PC-3 (cell line): ENCODE measurements at regions not wholly inside any gene's neighbourhood (a gene's known extent, or its start where the extent isn't known, plus 50 kb on each side); places are given as distances from the start of the nearest gene placed in this dataset.
A peak's percentile ranks its signal among the peaks of the same experiment; 100 is the strongest.

Experiments
- EZH2 ChIP-seq: fragments of 300-600 bp; sonication (generic); IDR thresholded peaks from one replicate; pipeline ENCODE4 v1.6.1; 2017; ENCODE audit warnings: antibody characterized with exemption, mild to moderate bottlenecking, low read length; ENCODE audit not compliant: unreplicated experiment
- EZH2phosphoT487 ChIP-seq: fragments of 300-600 bp; sonication (generic); IDR thresholded peaks from 2 replicates; pipeline ENCODE4 v1.6.1; 2018; ENCODE audit warnings: mild to moderate bottlenecking, antibody characterized with exemption, low read length, borderline replicate concordance
- TF ChIP-seq, protein P1 (sequence below): fragments of 300-600 bp; sonication (generic); conservative IDR thresholded peaks from 2 replicates; pipeline ENCODE4 v1.5.1; 2017; ENCODE audit warnings: antibody characterized with exemption, low read depth, mild to moderate bottlenecking, low read length

DNA sequence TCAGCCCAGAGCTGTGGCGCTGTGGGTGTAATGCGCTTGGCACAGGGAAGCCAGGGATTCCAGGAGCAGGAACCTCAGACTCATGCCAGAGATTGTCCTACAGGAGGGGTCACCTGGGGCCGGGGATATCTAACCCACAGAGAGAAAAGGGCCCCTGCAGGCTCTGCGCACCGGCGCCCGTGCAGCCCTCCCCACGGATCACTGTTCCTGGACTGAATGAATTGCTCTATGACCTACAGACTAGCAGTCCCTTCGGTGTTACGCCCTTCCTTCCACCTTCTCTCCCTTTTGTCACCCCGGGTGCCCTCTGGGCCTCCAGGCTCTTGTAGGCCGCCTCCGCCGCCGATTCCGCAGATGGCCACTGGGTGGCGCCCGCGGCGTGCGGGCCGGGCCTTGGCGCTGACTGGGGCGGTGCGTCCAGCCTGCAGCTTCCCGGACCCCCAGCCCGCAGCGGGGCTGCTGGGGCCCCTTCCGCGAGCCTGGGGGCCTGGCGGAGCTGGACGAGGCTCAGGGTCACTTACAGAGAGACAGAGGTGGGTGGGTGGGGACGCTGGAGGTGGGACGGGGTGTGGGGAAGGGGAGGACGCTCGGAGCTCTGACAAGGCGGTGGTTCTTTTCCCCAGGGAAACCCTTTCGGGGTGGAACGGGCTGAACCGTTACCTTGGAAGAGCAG lies 101.3 kb downstream of the IER5 start:
- TF ChIP-seq, protein P1, sequence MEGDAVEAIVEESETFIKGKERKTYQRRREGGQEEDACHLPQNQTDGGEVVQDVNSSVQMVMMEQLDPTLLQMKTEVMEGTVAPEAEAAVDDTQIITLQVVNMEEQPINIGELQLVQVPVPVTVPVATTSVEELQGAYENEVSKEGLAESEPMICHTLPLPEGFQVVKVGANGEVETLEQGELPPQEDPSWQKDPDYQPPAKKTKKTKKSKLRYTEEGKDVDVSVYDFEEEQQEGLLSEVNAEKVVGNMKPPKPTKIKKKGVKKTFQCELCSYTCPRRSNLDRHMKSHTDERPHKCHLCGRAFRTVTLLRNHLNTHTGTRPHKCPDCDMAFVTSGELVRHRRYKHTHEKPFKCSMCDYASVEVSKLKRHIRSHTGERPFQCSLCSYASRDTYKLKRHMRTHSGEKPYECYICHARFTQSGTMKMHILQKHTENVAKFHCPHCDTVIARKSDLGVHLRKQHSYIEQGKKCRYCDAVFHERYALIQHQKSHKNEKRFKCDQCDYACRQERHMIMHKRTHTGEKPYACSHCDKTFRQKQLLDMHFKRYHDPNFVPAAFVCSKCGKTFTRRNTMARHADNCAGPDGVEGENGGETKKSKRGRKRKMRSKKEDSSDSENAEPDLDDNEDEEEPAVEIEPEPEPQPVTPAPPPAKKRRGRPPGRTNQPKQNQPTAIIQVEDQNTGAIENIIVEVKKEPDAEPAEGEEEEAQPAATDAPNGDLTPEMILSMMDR: peak; percentile 87
- no peak for TF ChIP-seq EZH2
- TF ChIP-seq EZH2phosphoT487: no peak
